Peyer's patch (tissue), 4 donors: ENCODE measurements at regions not wholly inside any gene's neighbourhood (a gene's known extent, or its start where the extent isn't known, plus 50 kb on each side); places are given as distances from the start of the nearest gene placed in this dataset.
"Not testable (repeated sequence)": the region's sequence is repeated elsewhere in the genome, so short reads cannot be mapped to it uniquely, and the experiment has no call there.

Source experiments
- DNase-seq, 3 donors: peaks; one replicate each; pipeline ENCODE4 v3.0.0-alpha.2; 2017 to 2019
- H3K27ac ChIP-seq, 4 donors: fragments of 200-600 bp; sonication (generic); one replicate each; pipeline ENCODE4 v1.5.1; 2016 to 2019
- H3K27me3 ChIP-seq, 2 donors: fragments of 200-600 bp; sonication (generic); one replicate each; pipeline ENCODE4 v1.5.1; 2019
- H3K36me3 ChIP-seq, 3 donors: fragments of 200-600 bp; sonication (generic); one replicate each; pipeline ENCODE4 v1.5.1; 2016 to 2019
- H3K4me1 ChIP-seq, 4 donors: fragments of 200-600 bp; sonication (generic); one replicate each; pipeline ENCODE4 v1.5.1; 2016 to 2019
- H3K4me3 ChIP-seq, 4 donors: fragments of 200-600 bp; sonication (generic); 1 replicate in 3 of 4; 2 replicates in 1 of 4; pipeline ENCODE4 v1.5.1; 2016 to 2019; ENCODE audit warnings: mild to moderate bottlenecking in 1 of 4
- H3K9me3 ChIP-seq, 4 donors: fragments of 200-600 bp; sonication (generic); one replicate each; pipeline ENCODE4 v1.5.1; 2016 to 2019; ENCODE audit warnings: mild to moderate bottlenecking in 1 of 4

GRCh38 chr5:181473483-181473882, 106.4 kb downstream of the OR4F3 start:
- H3K27ac ChIP-seq, H3K9me3 ChIP-seq, H3K27me3 ChIP-seq, H3K36me3 ChIP-seq, H3K4me3 ChIP-seq, H3K4me1 ChIP-seq: not testable (repeated sequence)
- peak in 1 of 3 donors; percentile 5 for DNase-seq
